ENCODE measurements at regions not wholly inside any gene's neighbourhood (a gene's known extent, or its start where the extent isn't known, plus 50 kb on each side); places are given as distances from the start of the nearest gene placed in this dataset.
A peak's percentile ranks its signal among the peaks of the same experiment; 100 is the strongest.

DNA sequence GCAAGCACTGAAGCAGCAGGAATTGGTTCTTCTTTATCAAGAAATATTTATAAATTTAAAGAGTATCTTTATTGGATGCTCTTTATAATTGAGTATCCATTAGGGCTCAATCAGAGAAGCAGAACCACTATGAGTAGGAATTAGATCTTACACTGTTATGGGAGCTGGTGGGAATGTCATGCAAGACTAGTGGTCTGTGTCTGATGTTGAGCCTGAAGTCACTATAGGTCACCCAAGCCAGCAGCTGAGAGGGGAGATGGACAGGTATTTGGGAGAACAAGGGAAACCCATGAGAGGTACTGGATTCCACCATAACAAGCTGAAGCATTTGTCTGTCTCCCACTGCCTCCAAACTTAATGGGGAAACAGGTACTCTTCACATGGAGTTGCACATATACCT lies 283.7 kb upstream of the BOD1L1 start:
- H3K27ac ChIP-seq = no peak overlapping the region
- H3K36me3 ChIP-seq = no peaks in the 10 kb centered on the region
- H3K9me3 ChIP-seq = no peaks in the 10 kb centered on the region
- intact Hi-C loops (cut with DNase I) = no loop called here
- no peak for ATAC-seq
- no peak for DNase-seq
- no peak overlapping the region for H3K4me3 ChIP-seq
- no peaks in the 10 kb centered on the region for H3K4me1 ChIP-seq
- no peaks in the 10 kb centered on the region for H3K27me3 ChIP-seq
- TF ChIP-seq, protein P1, sequence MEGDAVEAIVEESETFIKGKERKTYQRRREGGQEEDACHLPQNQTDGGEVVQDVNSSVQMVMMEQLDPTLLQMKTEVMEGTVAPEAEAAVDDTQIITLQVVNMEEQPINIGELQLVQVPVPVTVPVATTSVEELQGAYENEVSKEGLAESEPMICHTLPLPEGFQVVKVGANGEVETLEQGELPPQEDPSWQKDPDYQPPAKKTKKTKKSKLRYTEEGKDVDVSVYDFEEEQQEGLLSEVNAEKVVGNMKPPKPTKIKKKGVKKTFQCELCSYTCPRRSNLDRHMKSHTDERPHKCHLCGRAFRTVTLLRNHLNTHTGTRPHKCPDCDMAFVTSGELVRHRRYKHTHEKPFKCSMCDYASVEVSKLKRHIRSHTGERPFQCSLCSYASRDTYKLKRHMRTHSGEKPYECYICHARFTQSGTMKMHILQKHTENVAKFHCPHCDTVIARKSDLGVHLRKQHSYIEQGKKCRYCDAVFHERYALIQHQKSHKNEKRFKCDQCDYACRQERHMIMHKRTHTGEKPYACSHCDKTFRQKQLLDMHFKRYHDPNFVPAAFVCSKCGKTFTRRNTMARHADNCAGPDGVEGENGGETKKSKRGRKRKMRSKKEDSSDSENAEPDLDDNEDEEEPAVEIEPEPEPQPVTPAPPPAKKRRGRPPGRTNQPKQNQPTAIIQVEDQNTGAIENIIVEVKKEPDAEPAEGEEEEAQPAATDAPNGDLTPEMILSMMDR (IDR thresholded peaks at IDR 0.05) = no peak
- no peak for TF ChIP-seq POLR2A (IDR thresholded peaks at IDR 0.05)

DNA sequence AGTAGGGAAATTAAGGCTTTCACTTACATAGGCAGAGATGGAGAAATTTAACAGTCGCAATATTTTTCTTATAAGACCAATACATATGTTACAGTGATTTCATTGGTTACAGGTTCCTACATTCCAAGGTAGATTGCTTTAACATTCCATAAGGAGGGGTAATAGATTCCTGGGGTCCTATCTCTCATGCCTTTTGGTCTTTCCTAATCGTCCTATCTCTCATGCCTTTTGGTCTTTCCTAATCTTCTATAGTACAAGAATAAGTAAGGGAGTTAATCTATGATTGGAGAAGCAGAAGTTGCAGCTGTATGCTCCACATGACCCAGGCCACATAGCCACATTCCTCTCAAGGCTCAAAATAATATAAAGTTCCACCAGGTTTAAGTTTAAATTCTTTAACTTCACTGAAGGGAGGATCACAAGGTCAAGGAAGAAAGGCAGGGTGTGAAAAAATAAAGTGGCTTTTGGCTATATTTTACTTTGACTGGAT lies 285.0 kb upstream of the BOD1L1 start:
- ATAC-seq = no peak
- Histone ChIP-seq H3K4me3 (no peak overlapping the region), H3K27ac (no peak overlapping the region), H3K4me1 (no peaks in the 10 kb centered on the region), H3K36me3 (no peaks in the 10 kb centered on the region), H3K9me3 (no peaks in the 10 kb centered on the region), H3K27me3 (no peaks in the 10 kb centered on the region)
- 48% methylated on average over 2 of the region's 2 CpGs for WGBS (ENCODE audit: insufficient coverage, low coverage, low lambda C conversion rate, missing lambda C conversion rate)
- no peak for DNase-seq
- TF ChIP-seq, protein P1 (IDR thresholded peaks at IDR 0.05) = no peak
- no peak for TF ChIP-seq POLR2A (IDR thresholded peaks at IDR 0.05)
- intact Hi-C loops (cut with DNase I) = no loop called here

DNA sequence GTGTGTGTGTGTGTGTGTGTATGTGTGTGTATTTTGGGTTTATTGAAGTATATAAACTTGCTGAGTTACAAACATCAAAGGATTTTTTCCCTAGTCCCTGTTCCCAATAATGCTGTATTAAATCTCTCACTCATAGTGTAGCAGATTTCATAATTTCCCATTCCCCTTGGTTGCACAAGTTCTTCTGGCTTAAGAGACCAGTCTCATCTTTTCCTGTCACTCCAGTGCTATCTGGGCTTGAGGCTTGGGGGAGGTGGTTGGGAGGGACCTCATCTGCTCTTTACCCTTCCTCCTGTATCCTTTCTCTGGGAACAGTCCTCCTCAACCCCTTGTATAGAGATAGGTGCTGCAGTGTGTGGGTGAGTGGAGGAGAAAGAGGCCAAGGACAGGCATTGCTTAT lies 285.4 kb upstream of the BOD1L1 start:
- intact Hi-C loops (cut with DNase I) = no loop called here
- no peak overlapping the region for H3K27ac ChIP-seq
- ATAC-seq = peak in 1 of 4 donors; percentile 56
- H3K36me3 ChIP-seq = no peaks in the 10 kb centered on the region
- no peak for DNase-seq
- TF ChIP-seq POLR2A (IDR thresholded peaks at IDR 0.05) = no peak
- TF ChIP-seq, protein P1 (IDR thresholded peaks at IDR 0.05) = no peak
- no peaks in the 10 kb centered on the region for H3K27me3 ChIP-seq
- H3K4me3 ChIP-seq = no peak overlapping the region
- H3K9me3 ChIP-seq = no peaks in the 10 kb centered on the region
- H3K4me1 ChIP-seq = no peaks in the 10 kb centered on the region

DNA sequence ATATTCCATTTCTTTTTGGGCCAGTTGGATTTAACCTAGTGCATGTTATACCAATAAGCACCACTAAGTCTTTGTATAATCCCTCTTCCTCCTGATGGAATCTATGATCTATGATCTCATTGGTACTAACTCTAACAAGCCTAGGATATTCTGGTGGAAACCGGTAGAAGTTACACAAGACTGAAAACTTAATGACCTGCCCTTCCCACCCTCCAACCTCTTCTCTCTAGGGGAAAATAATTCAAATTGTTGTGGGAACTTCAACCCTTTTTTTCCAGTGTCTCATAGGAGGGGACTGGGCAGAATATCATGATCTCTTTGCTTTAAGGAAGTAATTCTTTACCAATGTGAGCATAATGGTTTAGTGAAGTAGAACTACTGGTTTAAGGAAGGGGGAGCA lies 289.5 kb upstream of the BOD1L1 start:
- no peaks in the 10 kb centered on the region for H3K9me3 ChIP-seq
- no peaks in the 10 kb centered on the region for H3K4me1 ChIP-seq
- intact Hi-C loops (cut with DNase I) = no loop called here
- no peaks in the 10 kb centered on the region for H3K27me3 ChIP-seq
- H3K36me3 ChIP-seq = no peaks in the 10 kb centered on the region
- ATAC-seq = no peak
- H3K27ac ChIP-seq = no peak overlapping the region
- TF ChIP-seq POLR2A (IDR thresholded peaks at IDR 0.05) = no peak
- TF ChIP-seq, protein P1 (IDR thresholded peaks at IDR 0.05) = no peak
- no peak overlapping the region for H3K4me3 ChIP-seq
- no peak for DNase-seq
- WGBS (ENCODE audit: insufficient coverage, low coverage, low lambda C conversion rate, missing lambda C conversion rate) = 69% methylated on average over 1 of the region's 1 CpG

DNA sequence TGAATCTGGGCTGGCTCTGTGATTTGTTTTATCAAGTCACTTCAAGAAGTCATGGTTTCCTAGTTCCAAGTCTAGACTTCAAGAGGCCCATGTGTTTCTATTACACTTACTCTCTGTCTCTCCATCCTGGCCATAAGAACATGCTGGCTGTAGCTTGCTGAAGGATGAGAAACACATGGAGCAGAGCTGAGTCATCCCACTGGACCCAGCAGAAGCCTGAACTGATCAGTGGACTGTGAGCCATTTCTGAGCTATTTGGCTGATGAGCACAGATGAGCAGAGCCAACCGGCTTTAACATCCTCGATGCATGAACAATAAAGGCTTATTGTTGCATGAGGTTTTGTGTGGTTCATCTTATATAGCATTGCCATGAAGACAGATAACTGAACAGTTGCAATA lies 290.6 kb upstream of the BOD1L1 start:
- no peak for TF ChIP-seq POLR2A (IDR thresholded peaks at IDR 0.05)
- TF ChIP-seq, protein P1 (IDR thresholded peaks at IDR 0.05) = no peak
- Histone ChIP-seq H3K36me3 (no peaks in the 10 kb centered on the region), H3K4me3 (no peak overlapping the region), H3K9me3 (no peaks in the 10 kb centered on the region), H3K27me3 (no peaks in the 10 kb centered on the region), H3K27ac (no peak overlapping the region), H3K4me1 (no peaks in the 10 kb centered on the region)
- ATAC-seq (peak in 1 of 4 donors; percentile 68), DNase-seq (no peak)
- intact Hi-C loops (cut with DNase I) = no loop called here
- 80% methylated on average over 2 of the region's 2 CpGs for WGBS (ENCODE audit: insufficient coverage, low coverage, low lambda C conversion rate, missing lambda C conversion rate)
